SK-MEL-5 (cell line): ENCODE measurements at regions not wholly inside any gene's neighbourhood (a gene's known extent, or its start where the extent isn't known, plus 50 kb on each side); places are given as distances from the start of the nearest gene placed in this dataset.
"Not testable (repeated sequence)": the region's sequence is repeated elsewhere in the genome, so short reads cannot be mapped to it uniquely, and the experiment has no call there.

ENCODE experiments used
- DNase-seq: peaks from one replicate; pipeline ENCODE4 v3.0.0-alpha.2; 2016; ENCODE audit warnings: low read depth, low spot score
- in situ Hi-C: cut with HindIII; loops from 2 replicates; pipeline ENCODE4 v1.10.0; 2016; ENCODE audit warnings: low sequenced_read_pairs, high pct_unique_total_duplicates, low pct_unique_long_range_greater_than_20kb

DNA sequence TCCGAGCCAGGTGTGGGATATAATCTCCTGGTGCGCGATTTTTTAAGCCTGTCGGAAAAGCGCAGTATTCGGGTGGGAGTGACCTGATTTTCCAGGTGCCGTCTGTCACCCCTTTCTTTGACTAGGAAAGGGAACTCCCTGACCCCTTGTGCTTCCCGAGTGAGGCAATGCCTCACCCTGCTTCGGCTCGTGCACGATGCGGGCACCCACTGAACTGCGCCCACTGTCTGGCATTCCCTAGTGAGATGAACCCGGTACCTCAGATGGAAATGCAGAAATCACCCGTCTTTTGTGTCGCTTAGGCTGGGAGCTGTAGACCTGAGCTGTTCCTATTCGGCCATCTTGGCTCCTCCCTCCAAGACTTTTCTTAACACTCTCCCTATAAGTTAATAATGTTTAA lies 1042.3 kb downstream of the EFNA5 start:
- DNase-seq = not testable (repeated sequence)

DNA sequence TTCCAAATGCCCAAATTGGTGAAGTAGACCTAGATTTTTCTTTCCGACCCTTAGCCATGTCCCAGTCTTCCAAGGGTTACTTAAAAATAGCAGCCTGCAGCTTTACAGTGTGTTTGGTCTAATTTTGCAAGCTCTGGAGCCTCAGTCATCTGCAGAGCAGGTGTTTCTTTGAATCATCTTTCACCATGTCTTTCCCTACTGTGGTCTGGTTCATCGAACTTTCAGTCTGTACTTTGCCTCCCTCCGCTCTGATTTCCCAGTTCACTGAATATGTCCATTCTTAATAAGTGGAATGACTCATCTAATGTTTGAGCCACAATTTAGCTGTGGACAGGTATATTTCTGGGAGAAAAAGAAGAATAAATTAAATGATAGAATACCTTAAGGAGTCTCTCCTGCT lies 1060.7 kb downstream of the EFNA5 start:
- in situ Hi-C loops = no loop called here

More for the DNA sequence above, 1042.3 kb downstream of the EFNA5 start:
- in situ Hi-C loops = not testable (repeated sequence)

DNA sequence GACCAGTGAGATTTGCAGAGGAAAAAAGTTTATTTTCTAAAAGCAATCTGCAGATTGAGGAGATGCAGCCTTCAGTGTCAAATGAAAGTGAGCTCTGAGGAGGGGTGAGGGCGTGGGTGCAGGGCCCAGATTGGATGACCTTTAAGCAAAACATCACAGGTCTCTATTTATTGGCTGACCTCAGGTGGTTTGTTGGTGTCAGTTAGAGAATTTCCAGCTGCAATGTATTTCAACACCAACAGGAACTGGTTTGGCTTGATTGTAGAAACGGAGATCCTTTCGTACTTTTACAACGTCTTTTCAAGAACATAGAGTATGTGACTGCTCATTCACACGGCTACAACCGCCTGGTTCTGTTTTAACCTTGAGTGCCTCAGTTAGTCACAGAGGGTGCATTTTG lies 1069.1 kb downstream of the EFNA5 start:
- in situ Hi-C loops = no loop called here
- no peak for DNase-seq

More for the DNA sequence above, 1060.7 kb downstream of the EFNA5 start:
- no peak for DNase-seq

DNA sequence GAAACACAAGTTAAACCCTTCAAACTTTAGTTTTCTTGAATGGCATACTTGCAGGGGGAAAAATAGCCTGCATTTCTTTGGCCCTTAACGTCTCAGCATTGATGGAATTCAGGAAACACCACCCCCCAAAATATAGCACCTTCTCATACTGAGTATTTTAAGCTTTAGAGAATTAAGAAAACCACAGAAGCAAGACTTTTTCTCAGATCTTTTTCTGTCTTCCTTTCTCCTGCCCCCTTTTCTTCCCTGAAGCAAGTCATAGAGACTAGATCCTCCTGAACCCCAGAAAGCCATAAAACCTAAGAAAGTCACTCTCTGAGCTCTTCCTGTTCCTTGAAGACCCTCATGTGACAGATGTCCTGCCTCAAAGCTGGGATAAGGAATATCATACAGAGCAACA lies 1069.9 kb downstream of the EFNA5 start:
- in situ Hi-C loops = no loop called here
- no peak for DNase-seq

DNA sequence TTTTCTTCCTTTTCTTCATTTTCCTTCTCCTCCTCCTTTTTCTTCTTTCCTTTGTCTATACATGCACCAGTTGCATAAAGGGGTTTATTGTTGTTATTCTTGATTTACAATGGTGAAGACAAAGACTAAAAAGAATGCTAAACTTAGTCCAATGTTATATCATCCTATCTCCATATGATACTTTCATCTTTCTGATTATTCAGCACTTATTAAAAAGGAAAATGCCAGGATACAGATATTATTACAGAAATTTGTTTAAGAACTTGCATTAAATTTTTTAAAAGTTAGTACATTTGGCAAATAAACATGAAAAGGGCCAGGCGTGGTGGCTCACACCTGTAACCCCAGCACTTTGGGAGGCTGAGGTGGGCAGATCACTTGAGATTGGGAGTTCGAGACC lies 1074.9 kb downstream of the EFNA5 start:
- DNase-seq = no peak
- in situ Hi-C loops = no loop called here

DNA sequence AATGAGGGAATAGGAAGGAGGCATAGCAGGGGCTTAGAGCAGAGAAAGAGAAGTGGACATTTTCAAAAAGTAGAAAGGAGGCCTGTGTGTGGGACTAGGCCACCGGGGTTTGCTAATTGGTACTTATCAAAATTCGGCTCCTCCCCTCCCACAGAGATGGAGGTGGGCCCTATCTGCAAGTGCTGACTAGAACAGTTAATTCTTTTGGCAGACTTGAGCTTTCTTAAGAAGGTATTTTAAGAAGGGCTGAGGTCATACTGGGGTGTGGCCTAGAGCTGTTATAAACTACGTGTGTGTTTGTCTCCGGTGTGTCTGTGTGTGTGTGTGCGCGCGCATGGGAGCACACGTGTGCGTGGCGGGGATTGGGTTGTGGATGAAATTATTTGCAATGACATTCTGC lies 1086.5 kb downstream of the EFNA5 start:
- DNase-seq = no peak
- in situ Hi-C loops = no loop called here

DNA sequence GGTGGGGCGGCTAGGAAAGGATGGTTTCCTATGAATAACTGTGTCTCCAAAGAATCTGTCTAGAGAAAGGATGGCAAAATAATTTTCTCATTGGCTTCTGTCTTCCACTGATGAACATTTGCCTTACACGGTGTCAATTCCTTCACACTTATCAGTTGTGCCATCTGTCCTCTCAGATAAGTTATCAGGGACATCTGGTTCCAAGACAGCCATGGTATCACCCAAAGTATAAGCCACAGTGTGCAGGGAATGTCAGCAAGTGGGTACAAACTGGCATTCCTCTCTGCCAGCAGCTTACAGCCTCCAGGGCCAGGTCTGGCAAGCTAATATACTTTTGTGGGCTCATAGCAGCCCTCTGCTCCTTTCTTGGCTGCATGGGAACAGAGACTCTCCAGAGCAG lies 1092.0 kb downstream of the EFNA5 start:
- in situ Hi-C loops = no loop called here
- no peak for DNase-seq

DNA sequence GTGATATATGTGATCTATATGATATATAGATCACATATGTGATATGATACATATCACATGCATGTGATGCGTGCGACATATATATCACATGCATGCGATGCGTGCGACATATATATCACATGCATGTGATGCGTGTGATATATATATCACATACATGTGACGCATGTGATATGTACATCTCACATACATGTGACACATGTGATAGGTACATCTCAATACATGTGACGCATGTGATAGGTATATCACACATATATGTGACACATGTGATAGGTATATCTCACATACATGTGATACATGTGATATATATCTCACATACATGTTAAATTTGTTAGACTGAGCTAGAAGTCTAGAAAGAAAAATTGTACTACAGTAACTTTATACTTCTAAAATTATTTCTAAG lies 1095.9 kb downstream of the EFNA5 start:
- in situ Hi-C loops = no loop called here

DNA sequence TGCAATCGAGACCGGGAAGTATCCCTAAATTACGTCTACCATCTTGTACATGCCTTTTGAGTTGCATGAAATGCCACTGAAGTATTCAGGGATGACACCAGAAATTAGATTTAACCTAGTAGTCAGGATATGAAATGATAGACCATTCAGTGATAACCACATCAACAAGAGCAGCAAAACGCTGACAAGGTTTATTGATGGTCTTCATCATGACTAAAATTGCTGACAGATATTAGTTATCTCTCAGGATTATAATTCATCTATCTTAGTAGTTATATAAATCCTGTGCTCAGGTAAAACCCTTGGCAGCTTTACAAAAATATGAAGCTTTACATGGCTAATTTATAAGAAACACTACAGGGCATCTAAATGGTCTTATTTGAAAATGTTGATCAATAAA lies 1104.7 kb downstream of the EFNA5 start:
- no peak for DNase-seq
- in situ Hi-C loops = no loop called here

More for the DNA sequence above, 1095.9 kb downstream of the EFNA5 start:
- DNase-seq = no peak

DNA sequence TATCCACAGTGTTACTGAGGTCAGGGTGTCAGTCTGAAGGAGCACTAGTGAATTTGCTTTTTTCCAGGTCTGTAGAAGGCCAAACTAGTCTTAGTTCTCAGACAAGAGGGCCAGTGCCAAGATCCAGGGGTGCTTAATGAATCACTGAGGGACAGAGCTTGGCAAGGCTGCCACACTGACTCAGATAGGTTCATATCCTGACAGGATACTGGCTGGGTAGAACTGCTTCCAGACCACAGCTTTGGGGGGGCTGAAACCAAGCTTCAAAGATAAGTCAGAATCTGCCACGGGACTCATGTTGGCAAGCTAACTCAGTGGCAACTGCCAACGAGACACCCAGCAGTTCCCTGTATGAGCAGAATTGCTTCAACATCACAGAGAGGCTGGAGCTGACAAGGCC lies 1125.4 kb downstream of the EFNA5 start:
- no peak for DNase-seq
- in situ Hi-C loops = no loop called here

DNA sequence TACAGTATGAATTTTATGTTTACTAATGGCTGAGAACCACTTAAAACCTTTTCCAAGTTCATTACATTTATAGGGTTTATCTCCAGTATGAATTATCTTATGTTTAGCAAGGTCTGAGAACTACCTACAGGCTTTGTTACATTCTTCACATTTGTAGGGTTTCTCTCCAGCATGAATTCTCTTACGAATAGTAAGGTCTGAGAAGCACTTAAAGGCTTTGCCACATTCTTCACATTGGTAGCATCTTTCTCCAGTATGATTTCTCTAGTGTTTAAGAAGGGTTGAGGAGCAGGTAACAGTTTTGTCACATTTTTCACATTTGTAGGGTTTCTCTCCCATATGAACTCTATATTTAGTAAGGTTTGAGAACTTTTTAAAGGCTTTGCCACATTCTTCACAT lies 1127.4 kb downstream of the EFNA5 start:
- in situ Hi-C loops = no loop called here
- DNase-seq = no peak

DNA sequence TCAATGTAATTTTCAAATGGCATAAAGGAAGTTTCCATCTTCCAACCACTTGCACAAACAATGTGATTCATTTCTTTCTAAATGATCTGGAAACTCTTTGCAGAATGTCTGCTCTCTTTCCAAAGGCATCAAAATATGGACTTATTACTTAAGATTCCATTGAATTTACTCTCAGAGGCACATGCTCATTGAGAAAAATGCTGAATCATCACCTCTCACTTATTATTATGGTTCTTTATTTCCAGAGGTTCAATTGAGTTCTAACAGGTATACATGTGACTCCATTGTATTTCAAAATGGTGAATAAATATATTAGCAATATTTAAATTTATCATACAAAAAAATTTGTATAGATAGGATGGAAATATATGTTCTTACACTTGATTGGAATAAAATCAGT lies 1140.6 kb downstream of the EFNA5 start:
- DNase-seq = no peak
- in situ Hi-C loops = no loop called here

DNA sequence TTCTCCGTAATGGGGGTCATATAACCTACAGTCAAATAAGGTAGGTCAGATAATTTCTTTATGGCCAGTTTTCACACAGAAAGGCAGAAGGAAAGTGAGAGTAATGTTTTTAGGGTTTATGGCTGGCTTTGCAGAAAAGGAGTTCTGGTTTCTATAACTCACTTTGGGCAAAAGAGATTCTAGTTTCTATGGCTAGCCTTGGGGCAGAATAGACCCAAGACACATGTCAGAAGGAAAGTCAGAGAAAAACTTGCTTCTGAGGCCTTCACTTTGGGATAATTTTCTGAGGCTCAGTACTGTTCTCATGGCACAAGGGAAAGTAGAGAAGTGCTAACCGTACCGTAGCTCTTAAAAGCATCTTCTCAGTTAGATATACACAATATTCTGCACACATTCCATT lies 1145.3 kb downstream of the EFNA5 start:
- in situ Hi-C loops = no loop called here
- DNase-seq = no peak

DNA sequence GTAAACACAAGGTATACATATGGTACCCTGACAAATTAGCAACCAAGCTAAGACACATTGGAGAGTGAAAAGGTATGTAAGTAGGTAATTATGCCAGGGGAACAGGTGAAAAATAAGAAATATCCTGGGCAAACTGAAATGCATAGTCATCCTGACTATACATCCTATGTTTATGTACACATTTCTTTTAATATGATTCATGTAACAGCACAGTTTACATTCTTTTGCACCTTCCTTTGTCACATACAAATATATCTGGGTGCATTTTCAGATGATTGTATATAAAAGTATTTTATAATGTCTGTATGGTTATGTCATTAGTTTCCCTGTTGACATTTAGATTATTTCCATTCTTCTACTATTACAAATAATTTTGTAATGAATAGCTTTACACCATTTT lies 1146.9 kb downstream of the EFNA5 start:
- in situ Hi-C loops = no loop called here
- no peak for DNase-seq

DNA sequence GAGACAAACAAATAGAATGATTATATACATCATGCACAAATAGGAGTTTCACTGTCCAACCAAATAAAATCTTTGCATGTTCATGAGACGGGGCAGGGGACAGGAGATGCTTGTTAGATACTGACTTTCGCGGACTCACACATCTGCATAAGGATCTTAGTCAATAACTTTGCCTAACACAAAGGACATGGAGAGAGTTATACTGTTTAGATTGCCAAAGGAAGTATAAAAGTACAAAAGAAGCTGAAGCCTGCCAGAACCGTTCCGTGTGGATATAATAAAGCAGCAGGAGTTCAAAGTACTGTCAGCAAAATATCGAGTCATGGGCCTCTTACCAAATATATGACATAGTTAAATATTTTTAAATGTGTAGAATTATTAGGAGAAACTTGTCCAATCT lies 1148.4 kb downstream of the EFNA5 start:
- in situ Hi-C loops = no loop called here
- DNase-seq = no peak

DNA sequence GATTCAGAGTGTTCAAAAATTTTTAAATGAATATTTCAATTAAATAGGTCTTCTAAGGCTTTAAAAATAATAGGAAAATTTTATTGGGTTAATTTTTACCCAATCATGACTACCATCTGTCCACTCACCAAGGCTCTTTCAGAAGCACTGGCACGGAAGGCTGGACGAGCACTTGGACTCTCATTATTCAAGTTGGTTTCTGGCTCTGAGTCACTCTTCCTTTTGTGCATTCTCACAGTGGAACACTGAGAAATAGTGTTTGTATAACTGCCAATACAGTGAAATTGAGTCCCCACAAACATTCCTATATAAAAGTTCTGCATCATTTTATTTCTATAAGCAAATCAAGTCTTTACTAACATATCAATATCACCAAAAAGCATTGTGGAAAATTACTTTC lies 1149.0 kb downstream of the EFNA5 start:
- in situ Hi-C loops = no loop called here
- DNase-seq = peak; percentile 57

DNA sequence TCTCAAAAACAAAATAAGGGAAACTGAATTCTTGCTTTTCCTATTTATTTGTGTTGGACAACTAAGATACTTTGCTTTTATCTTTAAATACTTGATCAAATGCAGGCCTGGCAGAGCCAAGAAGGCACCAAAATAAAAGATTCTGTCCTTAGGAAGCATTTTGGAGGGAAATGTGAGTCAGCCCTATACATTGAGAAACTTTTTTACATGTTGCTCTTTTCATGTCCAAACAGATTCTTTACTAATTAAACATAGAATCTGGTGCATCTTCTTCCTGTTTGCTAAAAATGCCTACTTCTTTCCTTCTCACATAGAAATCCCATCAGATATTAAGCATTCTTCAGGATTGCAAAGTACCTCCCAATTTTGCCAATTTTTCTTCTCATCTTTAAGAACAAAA lies 1160.4 kb downstream of the EFNA5 start:
- in situ Hi-C loops = no loop called here

DNA sequence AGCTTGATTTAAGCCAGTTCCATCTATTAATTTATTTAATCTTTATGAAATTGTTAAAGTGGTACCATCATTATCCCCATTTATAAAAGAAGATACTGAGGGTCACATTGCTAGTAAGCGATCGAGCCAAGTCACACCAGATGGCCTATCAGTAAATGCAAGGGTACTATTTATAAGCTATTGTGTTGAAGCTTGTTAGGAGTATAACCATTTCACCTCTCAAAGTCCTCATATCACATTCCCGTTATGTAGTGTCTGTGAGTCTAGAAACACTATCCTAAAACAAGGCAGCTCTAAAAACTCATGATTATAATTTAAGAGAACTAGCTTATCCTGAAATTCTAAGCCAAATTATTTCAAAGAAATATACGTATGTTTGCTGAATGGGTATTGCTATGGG lies 1161.8 kb downstream of the EFNA5 start:
- no peak for DNase-seq
- in situ Hi-C loops = no loop called here

More for the DNA sequence above, 1160.4 kb downstream of the EFNA5 start:
- no peak for DNase-seq

DNA sequence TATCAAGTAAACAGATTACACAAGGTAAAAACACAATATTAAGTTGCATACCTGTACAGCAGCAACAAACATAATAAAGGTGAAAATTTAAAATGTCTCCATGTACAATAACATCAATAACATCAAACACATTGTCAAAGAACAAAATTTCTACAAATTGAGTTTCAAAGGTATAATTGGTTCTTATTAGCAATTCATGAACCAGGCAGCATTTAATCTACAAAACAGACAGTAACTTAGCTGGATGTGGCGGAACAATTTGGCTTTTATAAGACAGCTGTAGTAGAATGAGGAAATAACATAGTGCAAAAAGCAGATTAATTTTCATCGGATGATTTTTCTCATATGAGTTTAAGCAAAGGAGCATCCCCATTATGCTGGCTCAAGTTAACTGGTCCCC lies 1176.8 kb downstream of the EFNA5 start:
- in situ Hi-C loops = no loop called here

DNA sequence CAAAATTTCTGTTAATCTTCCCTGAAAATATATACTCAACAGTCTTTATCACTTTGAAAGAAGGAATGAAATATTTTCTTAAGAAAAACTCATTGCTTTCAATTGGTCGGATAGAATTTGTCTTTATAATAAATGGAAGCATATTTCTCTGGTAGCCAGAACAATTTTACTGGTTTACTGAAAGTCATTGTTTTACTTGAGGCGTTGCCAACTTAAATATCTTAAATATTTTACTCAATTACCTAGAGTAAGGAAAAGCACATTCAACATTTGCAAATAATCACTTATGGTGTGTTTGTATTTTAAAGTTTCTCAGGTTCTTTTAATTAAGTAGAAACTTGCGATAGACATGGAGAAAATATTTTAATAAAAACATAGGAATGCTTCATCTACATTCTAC lies 1181.7 kb downstream of the EFNA5 start:
- DNase-seq = no peak
- in situ Hi-C loops = no loop called here

More for the DNA sequence above, 1176.8 kb downstream of the EFNA5 start:
- DNase-seq = no peak
